ENCODE measurements at regions not wholly inside any gene's neighbourhood (a gene's known extent, or its start where the extent isn't known, plus 50 kb on each side); places are given as distances from the start of the nearest gene placed in this dataset.

- TF ChIP-seq CTCF (conservative IDR thresholded peaks at IDR 0.05; ENCODE audit: low read depth in 2 of 2) (no peak), POLR2AphosphoS5 (IDR thresholded peaks at IDR 0.05; ENCODE audit: low read depth) (no peak), JUNB (IDR thresholded peaks at IDR 0.05; ENCODE audit: unreplicated experiment) (no peak), EZH2phosphoT487 (IDR thresholded peaks at IDR 0.05; ENCODE audit: unreplicated experiment) (no peak), EZH2 (IDR thresholded peaks at IDR 0.05; ENCODE audit: low read depth, unreplicated experiment) (no peak), CREB1 (CRISPR knock-in tag; IDR thresholded peaks at IDR 0.05; ENCODE audit: low read depth) (no peak), REST (IDR thresholded peaks at IDR 0.05; ENCODE audit: unreplicated experiment) (no peak), STAT1 (IDR thresholded peaks at IDR 0.05; ENCODE audit: unreplicated experiment) (no peak), ETS1 (IDR thresholded peaks at IDR 0.05) (no peak), ZNF331 (CRISPR knock-in tag; IDR thresholded peaks at IDR 0.05; ENCODE audit: low read depth) (no peak), ZNF114 (CRISPR knock-in tag; IDR thresholded peaks at IDR 0.05) (no peak), NANOG (IDR thresholded peaks at IDR 0.05; ENCODE audit: borderline replicate concordance) (no peak), ZNF462 (CRISPR knock-in tag; IDR thresholded peaks at IDR 0.05) (no peak)
Measured at GRCh38 chr6:14742171-14742570, 503.7 kb upstream of the JARID2 start.
